Jurkat, Clone E6-1 (cell line): ENCODE measurements at regions not wholly inside any gene's neighbourhood (a gene's known extent, or its start where the extent isn't known, plus 50 kb on each side); places are given as distances from the start of the nearest gene placed in this dataset.

Experiments
- DNase-seq: peaks from one replicate; pipeline ENCODE4 v3.0.0-alpha.2; 2011; ENCODE audit warnings: low read depth, low spot score
- H3K4me3 ChIP-seq: 2 replicates; pipeline ENCODE4 v1.5.1; 2011; ENCODE audit warnings: mild to moderate bottlenecking, low read length, control low read depth, moderate library complexity

DNA sequence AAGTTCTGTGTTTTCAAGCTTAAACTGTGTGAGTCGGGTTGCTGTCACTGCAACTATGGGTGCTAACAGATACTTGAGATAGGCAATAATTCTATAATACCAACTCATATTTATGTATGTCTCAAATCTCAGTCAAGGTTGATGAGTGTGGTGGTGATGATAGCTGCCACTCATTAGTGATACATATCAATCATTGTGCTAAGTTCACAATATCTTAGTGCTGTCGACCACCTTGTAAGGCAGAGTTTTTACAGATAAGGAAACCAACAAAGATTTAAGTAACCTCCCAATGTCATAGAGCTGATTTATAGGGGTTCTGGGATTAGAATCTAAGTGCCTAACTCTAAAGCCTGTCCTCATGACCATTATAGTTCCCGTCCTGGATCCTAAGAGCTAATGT lies 82.5 kb downstream of the ELAPOR2 start:
- no peak for DNase-seq
- H3K4me3 ChIP-seq = no peak overlapping the region

DNA sequence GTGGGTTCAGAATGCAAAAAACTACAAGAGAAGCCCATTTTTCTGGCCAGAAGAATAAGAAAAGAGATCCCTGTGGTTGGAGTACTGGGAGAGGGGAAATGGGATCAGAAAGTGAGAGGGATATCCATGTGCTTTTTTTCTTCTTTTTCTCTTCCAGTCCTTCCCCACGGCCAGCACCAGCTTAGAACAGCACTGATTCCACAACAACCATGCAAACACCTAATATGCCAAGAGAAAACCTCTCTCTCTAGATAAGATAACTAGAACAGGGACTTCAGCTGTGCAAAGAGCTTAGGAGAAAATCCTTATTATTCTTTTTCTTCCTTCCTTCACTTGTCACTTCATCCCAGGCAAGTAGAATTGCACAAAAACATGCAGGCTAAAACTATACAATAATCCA lies 83.5 kb downstream of the ELAPOR2 start:
- no peak for DNase-seq
- no peak overlapping the region for H3K4me3 ChIP-seq

DNA sequence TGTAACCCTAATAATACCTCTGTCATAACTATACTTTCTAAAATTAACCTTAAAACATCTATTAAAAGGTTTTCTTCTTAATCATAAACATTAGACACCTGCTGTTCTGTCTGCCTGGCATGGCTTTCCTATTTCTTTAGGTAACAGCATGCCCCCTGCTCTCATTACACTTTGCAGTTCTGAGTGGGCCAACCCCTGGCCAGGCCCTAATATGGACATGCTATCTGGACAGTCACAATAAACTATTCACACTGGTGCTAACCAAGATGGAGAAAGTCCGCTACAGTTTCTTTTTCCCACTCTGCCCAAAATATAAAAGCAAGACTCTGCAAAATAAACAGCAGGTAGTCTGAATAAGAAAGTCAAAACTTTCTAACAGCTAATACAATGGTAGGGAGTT lies 84.0 kb downstream of the ELAPOR2 start:
- no peak for DNase-seq
- no peak overlapping the region for H3K4me3 ChIP-seq

DNA sequence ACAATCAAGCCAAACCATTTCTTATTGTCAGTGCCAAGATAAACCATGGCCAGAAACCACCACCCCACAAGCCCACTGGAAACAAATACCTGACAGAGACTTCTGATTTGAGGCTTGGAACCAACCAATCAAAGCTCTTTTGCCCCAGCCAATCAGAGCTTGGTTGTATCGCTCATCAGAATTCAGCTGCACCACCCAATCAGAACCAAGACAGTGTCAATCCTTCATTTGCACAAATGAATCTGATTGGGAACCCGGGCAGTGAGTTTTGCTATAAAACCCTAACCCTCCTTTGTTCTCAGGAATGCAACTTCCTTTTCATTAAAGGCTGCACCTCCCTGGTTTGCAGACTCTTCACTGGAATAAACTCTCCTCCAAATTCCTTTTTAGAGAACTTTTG lies 87.4 kb downstream of the ELAPOR2 start:
- H3K4me3 ChIP-seq = no peak overlapping the region
- no peak for DNase-seq

DNA sequence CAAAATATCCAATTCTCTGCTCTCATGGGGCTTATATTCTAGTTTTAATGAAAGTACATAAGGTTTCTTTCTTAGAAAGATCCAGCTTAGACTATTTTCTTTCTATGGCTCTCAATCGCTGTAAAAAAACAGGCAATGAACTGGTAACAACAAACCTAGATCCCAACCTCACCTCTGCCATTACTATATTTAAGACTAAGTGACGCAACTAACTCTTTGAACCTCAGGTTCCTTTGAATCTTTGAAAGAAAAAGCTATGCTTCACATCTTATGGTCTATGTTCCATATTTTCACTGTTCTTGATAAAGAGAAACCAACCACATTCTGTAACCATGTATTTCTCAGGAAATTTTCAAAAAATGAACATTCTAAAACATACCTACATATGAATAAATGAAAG lies 88.5 kb downstream of the ELAPOR2 start:
- no peak overlapping the region for H3K4me3 ChIP-seq
- DNase-seq = no peak

DNA sequence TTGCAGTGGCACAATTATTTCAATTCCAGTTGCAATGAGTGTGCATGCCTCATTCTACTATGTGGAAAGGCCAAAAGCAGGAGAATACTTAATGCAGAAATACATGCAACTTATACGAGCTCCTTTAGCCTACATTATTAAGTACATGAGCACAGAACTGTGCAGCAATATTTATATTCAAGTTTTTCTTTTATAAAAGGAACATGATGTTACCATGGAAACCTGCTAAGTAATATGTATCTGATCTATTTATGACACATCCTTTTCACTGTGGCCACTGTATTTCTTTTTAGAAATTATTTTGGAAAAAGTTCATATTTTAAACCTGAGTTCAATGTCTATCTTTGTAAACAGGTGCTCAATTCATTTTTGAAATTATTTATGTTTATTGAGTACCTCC lies 88.9 kb downstream of the ELAPOR2 start:
- H3K4me3 ChIP-seq = no peak overlapping the region

DNA sequence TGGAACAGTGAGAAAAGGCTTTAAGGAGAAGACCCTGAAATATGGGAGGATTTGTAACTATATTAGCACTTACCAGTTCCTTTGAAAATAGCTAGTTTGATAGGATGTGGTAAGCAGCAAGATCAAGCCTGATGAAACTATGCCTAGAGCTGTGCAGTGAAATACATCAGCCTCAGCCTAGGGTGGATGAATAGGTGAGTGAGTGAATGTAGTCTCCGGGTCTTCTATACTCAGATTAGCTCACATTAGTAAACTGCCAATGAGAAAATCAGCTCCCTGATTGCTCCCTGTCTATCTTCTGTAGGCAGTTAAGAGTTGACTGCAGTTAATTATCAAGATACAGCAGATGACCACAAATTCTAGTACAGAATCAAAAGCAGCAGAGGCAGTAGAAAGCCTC lies 89.6 kb downstream of the ELAPOR2 start:
- DNase-seq = no peak
- H3K4me3 ChIP-seq = no peak overlapping the region

More for the DNA sequence above, 88.9 kb downstream of the ELAPOR2 start:
- no peak for DNase-seq

DNA sequence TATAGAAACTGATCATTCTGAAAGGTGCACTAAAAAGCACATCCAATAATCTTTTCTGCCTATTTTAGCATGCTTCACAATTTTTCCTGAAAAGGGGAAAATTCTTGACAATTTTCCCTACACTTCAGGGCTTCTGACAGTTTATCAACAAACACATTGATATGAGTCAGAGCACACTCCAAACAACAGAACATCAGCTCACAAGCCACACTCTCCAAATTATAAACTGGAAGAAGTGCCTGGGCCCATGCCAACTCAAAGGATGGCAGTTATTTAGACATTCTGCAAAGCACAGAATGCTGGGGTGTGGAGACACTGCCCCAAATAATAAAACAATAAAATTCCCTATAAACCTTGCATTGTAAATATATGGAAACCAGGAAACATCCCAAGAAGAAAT lies 90.8 kb downstream of the ELAPOR2 start:
- no peak overlapping the region for H3K4me3 ChIP-seq
- DNase-seq = no peak

DNA sequence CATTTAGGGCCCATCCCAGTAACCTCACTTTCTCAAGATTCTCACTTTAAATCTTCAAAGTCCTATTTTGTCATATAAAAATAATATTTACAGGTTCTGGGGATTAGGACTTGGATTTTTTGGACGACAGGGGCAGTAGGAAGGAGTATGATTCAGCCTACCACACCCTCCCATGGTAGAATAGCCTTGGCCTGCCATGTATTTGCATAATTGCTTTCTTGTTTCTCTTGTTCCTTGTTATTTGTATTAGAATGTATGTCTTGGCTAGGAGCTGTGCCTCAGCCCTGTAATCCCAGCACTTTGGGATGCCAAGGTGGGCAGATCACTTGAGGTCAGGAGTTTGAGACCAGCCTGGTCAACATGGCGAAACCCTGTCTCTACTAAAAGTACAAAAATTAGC lies 92.5 kb downstream of the ELAPOR2 start:
- H3K4me3 ChIP-seq = no peak overlapping the region
- DNase-seq = no peak

DNA sequence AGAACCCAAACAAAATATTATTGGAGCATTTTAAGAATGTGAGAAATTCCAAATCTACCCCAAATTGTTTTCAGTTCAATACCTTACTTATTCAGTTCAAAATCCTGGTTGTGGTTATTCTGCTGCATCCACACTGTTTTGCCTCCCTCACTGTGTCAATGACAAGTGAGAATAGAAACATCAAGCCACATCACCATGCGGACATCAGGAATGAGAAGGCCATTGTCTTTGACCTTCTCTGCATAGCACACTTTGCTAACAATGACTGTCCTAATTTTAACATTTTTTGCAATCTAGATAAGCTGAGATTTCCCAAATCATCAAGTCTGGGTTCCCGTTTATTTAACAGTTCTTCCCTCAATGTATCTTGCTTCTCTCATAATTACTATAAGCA lies 93.7 kb downstream of the ELAPOR2 start:
- DNase-seq = no peak
- H3K4me3 ChIP-seq = no peak overlapping the region

DNA sequence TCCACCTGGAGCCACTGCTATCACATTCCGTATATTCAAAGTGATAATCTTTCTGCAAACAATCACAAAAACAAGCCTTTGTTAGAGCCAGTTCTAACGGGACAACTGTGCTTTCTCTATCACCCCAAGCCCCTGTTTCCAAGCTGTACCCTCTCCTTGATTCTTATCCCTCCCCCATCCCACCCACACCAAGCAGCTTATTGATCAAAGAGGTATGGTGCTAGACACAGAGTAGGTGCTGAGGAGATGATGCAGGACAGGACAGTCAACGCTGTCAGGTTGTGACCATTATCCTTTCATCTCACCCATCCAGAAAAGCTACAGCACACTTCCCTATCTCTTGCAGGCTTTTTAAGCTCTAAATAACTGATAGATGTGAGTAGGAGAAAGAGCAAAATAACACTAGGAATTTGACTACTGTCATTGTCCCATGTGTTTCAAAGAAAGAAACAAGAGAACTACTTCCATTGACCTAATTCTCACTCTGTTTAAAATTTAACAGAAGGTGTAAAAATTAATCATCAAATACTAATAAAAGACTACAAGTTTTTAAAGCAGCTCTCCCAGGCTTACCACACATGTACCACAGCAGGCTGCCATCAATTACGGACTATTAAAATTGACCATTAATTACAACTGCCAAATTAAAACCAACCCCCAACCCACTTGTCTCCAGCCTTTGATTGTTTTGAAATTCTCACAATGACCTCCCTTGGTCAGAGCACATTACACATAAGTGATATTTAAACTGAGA lies 94.3 kb downstream of the ELAPOR2 start:
- no peak for DNase-seq
- H3K4me3 ChIP-seq = no peak overlapping the region

DNA sequence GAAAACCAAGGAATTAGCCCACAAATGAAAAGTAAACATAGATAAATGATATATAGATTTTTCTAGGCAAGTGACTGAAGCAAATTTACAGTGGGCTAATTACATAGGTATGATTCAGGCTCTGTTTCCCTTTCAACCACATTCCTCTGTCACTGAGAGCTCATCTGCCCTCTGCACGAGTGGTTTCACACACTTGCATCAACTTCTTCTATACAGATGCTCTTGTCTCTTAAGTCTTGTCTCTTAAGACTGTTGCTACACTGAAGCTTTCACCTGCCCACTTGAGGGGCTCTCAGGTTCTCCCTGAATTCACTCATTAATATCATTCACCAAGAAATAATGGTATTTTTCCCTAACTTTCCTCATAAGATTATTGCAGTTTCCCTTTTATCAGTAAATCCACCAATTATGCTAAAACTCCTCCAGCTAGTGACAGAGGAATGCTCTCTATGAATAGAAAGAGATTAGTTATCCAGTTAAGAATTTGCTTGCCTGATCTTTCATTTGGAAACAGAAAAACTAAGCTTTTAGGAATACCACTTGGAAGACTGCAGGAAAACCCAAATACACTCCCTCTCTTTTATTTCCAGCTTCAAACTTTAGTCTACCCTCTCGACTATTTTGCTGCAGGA lies 95.7 kb downstream of the ELAPOR2 start:
- DNase-seq = no peak
- H3K4me3 ChIP-seq = no peak overlapping the region

DNA sequence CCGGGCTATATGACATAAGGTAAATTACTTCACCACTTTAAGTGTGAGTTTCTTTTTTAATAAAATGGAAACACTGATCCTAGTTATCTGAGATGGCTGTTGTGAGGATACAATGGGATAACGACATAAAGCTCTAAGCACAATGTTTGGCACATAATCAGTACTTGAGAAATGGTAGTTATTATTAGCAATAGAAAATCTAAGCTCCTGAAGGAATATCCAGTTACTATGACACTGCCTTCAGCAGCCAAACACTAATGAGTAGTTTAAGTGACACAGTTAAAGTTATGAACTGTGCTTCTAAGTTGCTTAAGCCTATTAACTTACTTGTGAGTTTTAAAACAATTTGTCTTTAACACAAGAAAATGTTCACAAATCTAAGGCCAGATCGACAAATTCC lies 96.8 kb downstream of the ELAPOR2 start:
- H3K4me3 ChIP-seq = no peak overlapping the region
- no peak for DNase-seq

DNA sequence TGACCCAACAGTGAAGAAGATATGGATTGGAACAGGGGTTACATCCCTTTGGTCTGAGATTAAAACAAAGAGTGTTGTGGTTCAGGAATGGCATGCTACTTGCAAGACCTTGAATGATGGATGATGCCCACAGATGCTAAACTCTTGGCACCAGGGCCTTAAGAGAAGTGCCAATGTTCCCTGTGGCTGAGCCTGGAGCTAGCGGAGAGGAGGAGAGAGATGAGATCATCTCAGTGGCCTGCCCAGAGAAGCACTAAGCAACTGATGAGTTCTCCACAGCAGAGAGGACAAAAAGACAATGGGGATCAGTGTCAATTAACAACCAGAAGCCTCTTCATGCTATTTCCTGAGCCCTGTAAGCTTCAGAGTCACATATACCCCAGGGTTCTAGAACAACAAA lies 97.8 kb downstream of the ELAPOR2 start:
- DNase-seq = no peak
- no peak overlapping the region for H3K4me3 ChIP-seq

DNA sequence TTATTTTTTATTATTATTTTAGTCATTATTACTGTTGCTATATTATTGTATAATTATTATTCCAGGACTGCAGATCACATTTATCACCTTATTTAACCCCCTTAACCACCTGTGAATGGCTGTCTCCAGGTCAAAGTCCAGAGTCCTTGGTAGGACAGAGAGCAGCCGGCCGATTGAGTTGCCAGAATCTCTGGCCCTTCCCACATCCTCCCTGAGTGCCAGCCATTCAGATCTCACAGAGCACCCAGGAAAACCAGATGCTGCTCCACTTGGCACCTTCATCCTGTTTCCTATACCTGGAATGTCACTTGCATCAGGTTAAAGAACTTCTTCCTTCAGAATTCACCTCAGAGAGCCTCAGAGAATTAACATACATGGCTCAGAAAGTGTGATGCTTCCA lies 101.1 kb downstream of the ELAPOR2 start:
- no peak for DNase-seq
- H3K4me3 ChIP-seq = no peak overlapping the region

DNA sequence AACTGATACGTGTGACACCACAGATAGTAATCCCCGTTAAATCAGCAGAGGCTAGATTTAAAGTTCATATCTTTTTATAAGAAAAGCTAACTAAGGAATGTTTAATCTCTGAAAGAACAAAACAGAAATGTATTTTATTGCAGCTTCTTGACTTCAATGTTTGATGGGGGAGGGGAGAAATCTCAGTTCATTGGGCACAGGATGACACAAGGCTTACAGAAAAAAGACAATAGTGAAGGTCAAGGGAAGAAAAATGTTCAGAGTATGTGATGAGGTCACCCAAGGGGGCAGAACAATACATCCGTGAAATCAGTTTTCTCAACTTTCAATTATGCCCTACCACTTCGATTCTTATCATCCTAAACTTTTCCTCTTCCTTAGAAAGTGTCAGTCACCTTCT lies 102.9 kb downstream of the ELAPOR2 start:
- H3K4me3 ChIP-seq = no peak overlapping the region

DNA sequence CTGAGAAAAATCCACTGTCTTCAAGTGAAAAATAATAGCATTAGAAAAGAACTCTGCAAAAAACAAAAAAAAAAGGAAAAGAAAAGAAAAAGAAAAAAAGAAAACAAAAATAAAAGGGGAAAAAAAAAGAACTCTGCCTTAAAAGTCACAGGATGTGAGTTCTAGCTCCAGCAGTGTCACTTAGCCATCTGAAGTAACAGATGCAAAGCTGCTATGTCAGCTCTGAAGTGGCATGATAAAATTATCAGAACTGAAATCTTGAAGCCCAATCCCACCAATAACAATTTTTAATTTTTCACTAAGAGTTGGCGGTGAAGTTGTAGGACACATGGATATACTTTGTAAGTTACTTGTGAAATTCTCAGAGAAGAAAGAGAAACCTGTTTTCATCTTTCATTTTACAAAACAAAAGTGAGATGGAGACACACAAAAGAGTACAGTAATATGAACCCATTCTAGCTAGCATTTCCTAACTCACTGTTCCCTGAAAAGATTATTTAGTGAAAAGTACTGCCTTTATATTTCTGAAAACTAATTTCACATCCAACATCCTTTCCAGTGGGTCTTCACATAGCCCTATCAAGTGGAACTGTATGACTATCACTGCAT lies 103.5 kb downstream of the ELAPOR2 start:
- DNase-seq = no peak
- H3K4me3 ChIP-seq = no peak overlapping the region

More for the DNA sequence above, 102.9 kb downstream of the ELAPOR2 start:
- DNase-seq = no peak

DNA sequence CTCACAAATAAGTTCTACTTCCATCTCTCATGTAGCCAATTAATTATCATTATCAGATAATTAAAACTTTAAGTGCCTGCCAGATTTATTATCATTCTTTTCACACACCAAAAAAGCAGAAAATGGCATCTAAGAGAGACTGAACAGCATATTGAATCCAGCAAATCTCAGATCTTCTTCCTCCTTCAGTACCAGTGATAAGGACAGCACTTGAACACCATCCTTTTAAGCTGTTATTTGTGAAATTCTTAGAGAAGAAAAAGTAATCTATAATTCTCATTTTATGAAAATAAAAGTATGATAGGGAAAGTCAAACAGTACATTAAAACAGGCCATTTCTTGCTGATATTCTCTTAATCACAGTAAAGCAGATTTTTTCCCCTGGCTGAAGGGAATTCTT lies 104.5 kb downstream of the ELAPOR2 start:
- no peak overlapping the region for H3K4me3 ChIP-seq
- DNase-seq = no peak

DNA sequence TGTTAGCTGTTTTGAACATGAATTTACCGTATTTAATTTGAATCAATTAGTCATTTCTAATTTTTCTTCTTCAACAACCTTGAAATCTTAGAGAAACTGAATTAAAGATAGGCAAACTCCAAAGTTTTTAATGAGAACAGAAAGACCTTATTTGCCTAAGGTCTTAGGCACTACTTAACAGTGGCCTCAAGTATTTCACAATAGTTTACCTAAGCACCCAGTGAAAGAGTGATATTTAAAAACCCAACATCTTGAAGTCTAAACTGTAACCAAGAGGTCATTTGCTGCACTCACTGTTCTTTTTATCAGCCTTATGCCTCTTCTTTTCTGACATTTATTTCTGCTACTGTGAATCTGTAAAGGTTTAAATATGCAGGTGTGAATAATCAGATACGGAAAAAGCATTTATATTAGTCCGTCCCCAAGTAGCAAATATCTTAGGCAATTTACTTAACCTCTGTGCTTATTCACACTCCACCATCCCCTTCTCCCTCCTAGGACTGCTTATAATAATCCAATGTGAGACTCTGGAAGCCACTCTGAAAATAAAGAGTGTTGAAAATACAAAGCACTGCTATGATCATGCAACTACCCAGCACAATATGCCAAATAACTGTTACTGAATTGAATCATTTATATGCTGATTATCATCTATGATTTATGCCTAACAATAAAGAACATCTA lies 105.7 kb downstream of the ELAPOR2 start:
- no peak for DNase-seq
- H3K4me3 ChIP-seq = no peak overlapping the region

DNA sequence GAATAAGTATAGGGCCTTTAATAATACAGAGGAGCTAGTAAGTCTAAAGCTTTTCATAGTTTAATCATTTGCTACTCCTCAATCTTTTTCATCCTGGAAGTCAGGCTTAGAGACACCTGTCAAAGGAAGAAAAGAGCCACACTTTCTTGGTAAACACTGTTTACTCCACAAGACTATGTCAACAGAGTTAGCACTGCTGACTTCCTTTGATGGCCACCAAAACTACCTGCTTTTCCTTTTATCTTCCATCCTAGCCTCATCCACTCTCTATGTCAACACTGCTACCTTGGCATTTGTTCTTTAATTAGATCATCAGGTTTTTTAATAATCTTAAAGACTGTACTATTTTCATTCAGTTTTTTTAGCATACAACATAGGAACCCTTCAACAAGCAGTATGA lies 106.2 kb downstream of the ELAPOR2 start:
- no peak overlapping the region for H3K4me3 ChIP-seq
- DNase-seq = no peak
